Chondrocyte (in vitro differentiated cells): ENCODE measurements at regions not wholly inside any gene's neighbourhood (a gene's known extent, or its start where the extent isn't known, plus 50 kb on each side); places are given as distances from the start of the nearest gene placed in this dataset.

Experiments
- DNase-seq: peaks from one replicate; pipeline ENCODE4 v3.0.0; 2021; ENCODE audit warnings: mixed read lengths, low spot score
- H3K27ac Mint-ChIP-seq: one replicate; pipeline ENCODE4 v1.8.0; 2021; ENCODE audit warnings: mild to moderate bottlenecking, moderate library complexity, mixed read lengths; ENCODE audit not compliant: unreplicated experiment
- H3K27me3 Mint-ChIP-seq: 2 replicates; pipeline ENCODE4 v1.8.0; 2021; ENCODE audit warnings: low read depth, mixed read lengths
- H3K36me3 Mint-ChIP-seq: 2 replicates; pipeline ENCODE4 v1.8.0; 2021; ENCODE audit warnings: low read depth, mixed read lengths
- H3K4me1 Mint-ChIP-seq: 2 replicates; pipeline ENCODE4 v1.8.0; 2021; ENCODE audit warnings: low read depth, mild to moderate bottlenecking, mixed read lengths
- H3K4me3 Mint-ChIP-seq: one replicate; pipeline ENCODE4 v1.8.0; 2021; ENCODE audit warnings: mild to moderate bottlenecking, moderate library complexity, mixed read lengths; ENCODE audit not compliant: unreplicated experiment
- H3K9me3 Mint-ChIP-seq: 2 replicates; pipeline ENCODE4 v1.8.0; 2021; ENCODE audit warnings: low read depth, mixed read lengths
- TF ChIP-seq, protein P1 (sequence below): fragments of 200-600 bp; sonication (generic); IDR thresholded peaks from 2 replicates; pipeline ENCODE4 v1.5.0; 2021; ENCODE audit warnings: antibody characterized with exemption, mild to moderate bottlenecking, moderate library complexity

DNA sequence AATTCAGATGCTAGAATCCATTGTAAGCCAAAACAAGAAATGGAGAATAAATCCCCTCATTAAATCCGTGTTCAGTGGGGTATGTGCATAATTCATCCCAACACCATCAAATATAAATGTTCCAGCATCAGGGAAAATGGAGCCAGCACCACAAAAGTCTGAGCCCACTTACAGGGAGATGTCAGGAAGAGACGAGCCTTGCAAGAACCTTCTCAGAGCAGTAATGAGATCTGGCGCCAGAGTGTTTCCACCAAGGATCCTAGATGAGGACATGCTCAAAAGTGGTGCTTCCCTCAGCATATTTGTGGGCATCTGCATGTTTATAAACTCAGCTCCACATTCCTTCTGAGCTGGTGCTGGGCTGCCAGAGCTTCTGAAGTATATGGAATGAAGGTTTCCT, 541.9 kb upstream of the C16orf82 start:
- Mint-ChIP-seq H3K9me3 (peaks cover 3% of the 10 kb centered on the region), H3K4me1 (no peaks in the 10 kb centered on the region), H3K27ac (no peak overlapping the region), H3K4me3 (no peak overlapping the region), H3K27me3 (no peaks in the 10 kb centered on the region), H3K36me3 (no peaks in the 10 kb centered on the region)
- TF ChIP-seq, protein P1, sequence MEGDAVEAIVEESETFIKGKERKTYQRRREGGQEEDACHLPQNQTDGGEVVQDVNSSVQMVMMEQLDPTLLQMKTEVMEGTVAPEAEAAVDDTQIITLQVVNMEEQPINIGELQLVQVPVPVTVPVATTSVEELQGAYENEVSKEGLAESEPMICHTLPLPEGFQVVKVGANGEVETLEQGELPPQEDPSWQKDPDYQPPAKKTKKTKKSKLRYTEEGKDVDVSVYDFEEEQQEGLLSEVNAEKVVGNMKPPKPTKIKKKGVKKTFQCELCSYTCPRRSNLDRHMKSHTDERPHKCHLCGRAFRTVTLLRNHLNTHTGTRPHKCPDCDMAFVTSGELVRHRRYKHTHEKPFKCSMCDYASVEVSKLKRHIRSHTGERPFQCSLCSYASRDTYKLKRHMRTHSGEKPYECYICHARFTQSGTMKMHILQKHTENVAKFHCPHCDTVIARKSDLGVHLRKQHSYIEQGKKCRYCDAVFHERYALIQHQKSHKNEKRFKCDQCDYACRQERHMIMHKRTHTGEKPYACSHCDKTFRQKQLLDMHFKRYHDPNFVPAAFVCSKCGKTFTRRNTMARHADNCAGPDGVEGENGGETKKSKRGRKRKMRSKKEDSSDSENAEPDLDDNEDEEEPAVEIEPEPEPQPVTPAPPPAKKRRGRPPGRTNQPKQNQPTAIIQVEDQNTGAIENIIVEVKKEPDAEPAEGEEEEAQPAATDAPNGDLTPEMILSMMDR = no peak
- no peak for DNase-seq

GRCh38 chr16:26525856-26526255, 540.9 kb upstream of the C16orf82 start:
- Mint-ChIP-seq H3K27me3 (no peaks in the 10 kb centered on the region), H3K4me3 (no peak overlapping the region), H3K27ac (no peak overlapping the region), H3K9me3 (peaks cover 3% of the 10 kb centered on the region), H3K36me3 (no peaks in the 10 kb centered on the region), H3K4me1 (no peaks in the 10 kb centered on the region)
- no peak for DNase-seq
- TF ChIP-seq, protein P1 = no peak

GRCh38 chr16:26526633-26527032, 540.1 kb upstream of the C16orf82 start:
- DNase-seq = no peak
- no peaks in the 10 kb centered on the region for H3K36me3 Mint-ChIP-seq
- H3K9me3 Mint-ChIP-seq = peaks cover 3% of the 10 kb centered on the region
- TF ChIP-seq, protein P1 = no peak
- H3K4me3 Mint-ChIP-seq = no peak overlapping the region
- no peak overlapping the region for H3K27ac Mint-ChIP-seq
- H3K27me3 Mint-ChIP-seq = no peaks in the 10 kb centered on the region
- H3K4me1 Mint-ChIP-seq = no peaks in the 10 kb centered on the region

DNA sequence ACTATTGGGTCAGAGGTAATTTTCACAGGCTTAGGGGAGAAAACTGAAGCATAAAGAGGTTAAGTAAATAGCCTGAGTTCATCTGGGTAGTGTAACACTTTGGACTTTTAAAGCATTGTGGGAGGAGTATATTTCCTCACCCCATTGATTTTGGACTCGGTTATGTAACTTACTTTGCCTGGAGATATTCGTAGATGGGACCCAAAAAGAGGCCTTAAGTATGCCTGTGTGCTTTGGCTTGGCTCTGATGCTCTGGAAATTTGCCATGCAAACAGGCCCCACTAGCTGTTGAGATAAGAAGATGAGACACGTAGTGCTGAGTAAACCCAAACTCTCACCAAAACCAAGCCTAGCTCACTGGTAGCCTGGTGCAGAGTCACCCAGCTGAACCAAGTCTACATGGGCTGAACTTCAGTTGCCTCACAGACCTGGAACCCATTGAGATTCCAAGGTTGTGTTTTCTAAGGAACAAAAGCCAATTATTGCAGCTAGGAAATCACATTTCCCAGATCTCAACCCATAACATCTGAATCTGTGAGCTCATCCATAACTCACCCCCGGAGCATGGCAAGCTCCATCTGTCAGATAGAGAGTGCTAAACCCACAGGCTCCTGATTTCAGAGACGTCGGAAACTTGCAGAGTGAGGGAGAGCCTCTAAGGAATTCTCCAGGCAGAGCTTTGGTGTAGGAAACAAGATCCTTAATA, 536.0 kb upstream of the C16orf82 start:
- peaks cover 5% of the 10 kb centered on the region for H3K9me3 Mint-ChIP-seq
- TF ChIP-seq, protein P1 = no peak
- no peaks in the 10 kb centered on the region for H3K36me3 Mint-ChIP-seq
- no peaks in the 10 kb centered on the region for H3K27me3 Mint-ChIP-seq
- no peaks in the 10 kb centered on the region for H3K4me1 Mint-ChIP-seq
- H3K27ac Mint-ChIP-seq = no peak overlapping the region
- no peak for DNase-seq
- H3K4me3 Mint-ChIP-seq = no peak overlapping the region

DNA sequence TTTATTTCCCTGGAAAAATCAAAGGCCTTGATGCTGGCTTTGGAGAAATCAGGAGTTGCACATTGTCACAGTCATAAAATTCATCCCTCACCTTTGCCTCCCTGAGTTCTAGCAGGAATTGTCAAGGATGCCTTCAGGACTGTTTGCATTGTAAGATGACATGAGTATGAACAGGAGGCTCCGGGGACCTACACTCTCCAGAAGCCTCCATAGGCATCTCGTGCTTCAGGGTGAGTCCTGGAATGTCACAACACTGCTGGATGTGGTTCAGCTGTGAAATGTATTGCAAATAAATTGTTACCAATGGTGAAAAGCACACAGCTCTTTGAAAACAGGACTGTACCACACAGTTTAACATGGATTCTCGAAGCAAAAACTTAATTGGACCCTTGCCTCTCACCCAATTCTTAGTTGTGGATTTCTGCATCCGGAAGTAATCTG, 535.4 kb upstream of the C16orf82 start:
- H3K4me1 Mint-ChIP-seq = no peaks in the 10 kb centered on the region
- H3K27ac Mint-ChIP-seq = no peak overlapping the region
- no peak overlapping the region for H3K4me3 Mint-ChIP-seq
- H3K36me3 Mint-ChIP-seq = no peaks in the 10 kb centered on the region
- peaks cover 2% of the 10 kb centered on the region for H3K9me3 Mint-ChIP-seq
- no peaks in the 10 kb centered on the region for H3K27me3 Mint-ChIP-seq
- TF ChIP-seq, protein P1 = no peak
- no peak for DNase-seq
